T-helper 2 cell treated with Interferon-gamma antibody and Interleukin-4, amounts not matched to agents 5 μg/mL and 100 μg/mL, for 36 hours (primary cell): ENCODE measurements at regions not wholly inside any gene's neighbourhood (a gene's known extent, or its start where the extent isn't known, plus 50 kb on each side); places are given as distances from the start of the nearest gene placed in this dataset.
"Not testable (repeated sequence)": the region's sequence is repeated elsewhere in the genome, so short reads cannot be mapped to it uniquely, and the experiment has no call there.

Experiments
- DNase-seq: peaks from one replicate; pipeline ENCODE4 v3.0.0; 2021; ENCODE audit warnings: low spot score
- H3K27ac Mint-ChIP-seq: one replicate; pipeline ENCODE4 v1.8.0; 2021; ENCODE audit warnings: mild to moderate bottlenecking, mixed read lengths
- H3K27me3 Mint-ChIP-seq: one replicate; pipeline ENCODE4 v1.8.0; 2021; ENCODE audit warnings: low read depth, mixed read lengths
- H3K36me3 Mint-ChIP-seq: one replicate; pipeline ENCODE4 v1.8.0; 2021; ENCODE audit warnings: low read depth, mixed read lengths
- H3K4me1 Mint-ChIP-seq: one replicate; pipeline ENCODE4 v1.8.0; 2021; ENCODE audit warnings: low read depth, mixed read lengths
- H3K4me3 Mint-ChIP-seq: one replicate; pipeline ENCODE4 v1.8.0; 2022; ENCODE audit warnings: mild to moderate bottlenecking, moderate library complexity, mixed read lengths
- H3K9me3 Mint-ChIP-seq: one replicate; pipeline ENCODE4 v1.8.0; 2021; ENCODE audit warnings: mixed read lengths

- Mint-ChIP-seq H3K36me3 (peaks cover 21% of the 10 kb centered on the region), H3K27ac (peak overlapping the region; percentile 52)
- not testable (repeated sequence) for H3K9me3 Mint-ChIP-seq, H3K4me1 Mint-ChIP-seq, DNase-seq, H3K27me3 Mint-ChIP-seq, H3K4me3 Mint-ChIP-seq
Observed at GRCh38 chr17:64800987-64801386, 118.3 kb downstream of the LRRC37A3 start.

DNA sequence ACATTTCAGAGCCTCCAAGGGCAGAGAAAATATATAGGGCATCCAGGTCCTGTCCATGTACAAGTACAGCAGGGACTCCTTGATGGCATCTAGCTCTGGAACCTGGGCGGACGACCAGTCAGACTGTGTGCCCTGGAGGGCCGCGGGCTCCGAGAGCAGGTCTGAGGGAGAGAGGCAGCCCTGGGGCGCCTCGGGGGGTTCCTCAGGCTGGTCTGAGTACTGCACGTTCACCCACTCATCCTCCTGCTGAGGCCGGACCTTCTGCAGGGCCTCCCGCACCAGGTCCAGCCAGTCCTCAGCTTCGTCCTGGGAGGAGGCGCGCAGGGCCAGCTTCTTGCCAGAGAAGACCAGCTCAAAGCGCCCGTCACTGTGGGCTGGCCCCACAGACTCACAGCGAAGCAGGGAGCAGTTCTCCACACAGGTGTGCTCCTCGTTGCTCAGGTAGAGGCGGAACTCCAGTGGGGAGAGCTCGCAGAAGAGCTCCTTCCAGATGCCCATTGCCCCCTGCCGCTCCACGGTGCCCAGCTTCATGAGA, 118.8 kb downstream of the LRRC37A3 start:
- not testable (repeated sequence) for H3K4me3 Mint-ChIP-seq, H3K4me1 Mint-ChIP-seq, H3K27ac Mint-ChIP-seq, H3K27me3 Mint-ChIP-seq, DNase-seq, H3K9me3 Mint-ChIP-seq
- H3K36me3 Mint-ChIP-seq: peaks cover 22% of the 10 kb centered on the region

GRCh38 chr17:64799543-64800188, 119.6 kb downstream of the LRRC37A3 start:
- Mint-ChIP-seq H3K36me3 (peaks cover 26% of the 10 kb centered on the region), H3K4me1 (peaks cover 12% of the 10 kb centered on the region), H3K27ac (peak overlapping the region; percentile 26)
- H3K27me3 Mint-ChIP-seq, H3K4me3 Mint-ChIP-seq, DNase-seq, H3K9me3 Mint-ChIP-seq: not testable (repeated sequence)

DNA sequence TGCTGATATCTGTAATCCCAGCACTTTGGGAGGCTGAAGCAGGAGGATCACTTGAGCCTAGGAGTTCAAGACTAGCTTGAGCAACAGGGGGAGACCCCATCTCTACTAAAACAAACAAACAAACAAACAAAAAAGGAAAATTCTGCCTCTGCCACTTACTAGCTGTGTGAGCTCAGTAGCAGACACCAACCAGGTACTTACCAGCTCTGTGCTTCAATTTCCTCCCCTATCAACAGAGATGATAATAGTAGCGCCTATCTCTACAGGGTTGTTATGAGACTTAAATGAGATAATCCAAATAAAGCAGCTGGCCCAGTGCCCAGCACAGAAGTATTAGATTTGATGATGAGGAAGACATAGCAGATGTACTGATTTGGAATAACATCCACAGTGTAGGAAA, 120.3 kb downstream of the LRRC37A3 start:
- not testable (repeated sequence) for H3K27ac Mint-ChIP-seq
- H3K36me3 Mint-ChIP-seq: peaks cover 26% of the 10 kb centered on the region

DNA sequence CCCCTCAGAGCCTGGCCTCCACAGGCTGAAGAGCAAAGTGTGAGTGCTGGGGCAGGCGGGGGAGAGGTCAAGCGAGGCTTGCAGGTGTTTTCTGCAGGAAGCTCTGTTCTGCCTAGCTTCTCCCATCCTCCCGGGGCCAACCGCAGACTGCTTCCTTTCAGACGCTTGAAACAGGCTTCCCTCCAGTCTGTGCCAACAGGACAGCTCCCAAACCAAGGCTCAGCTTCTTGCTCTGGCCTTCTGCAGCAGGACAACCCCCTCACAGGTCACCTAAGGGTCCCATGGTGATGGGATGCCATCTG, 120.8 kb downstream of the LRRC37A3 start:
- DNase-seq, H3K9me3 Mint-ChIP-seq, H3K27ac Mint-ChIP-seq, H3K27me3 Mint-ChIP-seq, H3K4me3 Mint-ChIP-seq: not testable (repeated sequence)
- H3K36me3 Mint-ChIP-seq: peaks cover 26% of the 10 kb centered on the region
- H3K4me1 Mint-ChIP-seq: peaks cover 12% of the 10 kb centered on the region

More for the DNA sequence above, 120.3 kb downstream of the LRRC37A3 start:
- not testable (repeated sequence) for DNase-seq, H3K9me3 Mint-ChIP-seq, H3K4me3 Mint-ChIP-seq, H3K27me3 Mint-ChIP-seq
- peaks cover 12% of the 10 kb centered on the region for H3K4me1 Mint-ChIP-seq

- DNase-seq, H3K4me3 Mint-ChIP-seq, H3K27me3 Mint-ChIP-seq, H3K27ac Mint-ChIP-seq, H3K9me3 Mint-ChIP-seq: not testable (repeated sequence)
- peaks cover 16% of the 10 kb centered on the region for H3K4me1 Mint-ChIP-seq
- H3K36me3 Mint-ChIP-seq: peaks cover 22% of the 10 kb centered on the region
Observed at GRCh38 chr17:64797746-64798488, 121.4 kb downstream of the LRRC37A3 start.

DNA sequence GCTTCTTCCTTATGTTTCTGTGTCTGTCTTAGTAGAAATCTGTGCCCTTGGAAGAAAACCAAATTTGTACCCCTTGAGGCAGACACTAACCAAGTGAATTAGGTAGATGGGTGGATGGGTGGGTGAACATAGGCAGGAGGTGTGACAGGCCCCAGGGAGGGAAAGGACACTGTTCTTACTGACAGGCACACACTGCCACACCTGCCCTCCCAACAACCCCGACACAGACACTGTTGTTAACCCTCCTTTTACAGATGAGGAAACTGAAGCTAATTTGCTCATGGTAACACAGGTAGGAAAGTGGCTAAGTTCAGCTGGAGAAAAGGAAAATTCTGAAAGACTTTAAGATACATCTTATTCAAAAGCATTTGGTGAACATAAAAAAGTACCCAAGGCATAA, 123.9 kb downstream of the LRRC37A3 start:
- H3K27ac Mint-ChIP-seq, H3K9me3 Mint-ChIP-seq, DNase-seq, H3K4me3 Mint-ChIP-seq, H3K27me3 Mint-ChIP-seq: not testable (repeated sequence)
- Mint-ChIP-seq H3K4me1 (peaks cover 24% of the 10 kb centered on the region), H3K36me3 (peaks cover 20% of the 10 kb centered on the region)

GRCh38 chr17:64794548-64795274, 124.6 kb downstream of the LRRC37A3 start:
- peaks cover 24% of the 10 kb centered on the region for H3K4me1 Mint-ChIP-seq
- H3K4me3 Mint-ChIP-seq, H3K27me3 Mint-ChIP-seq, H3K9me3 Mint-ChIP-seq, DNase-seq: not testable (repeated sequence)
- H3K36me3 Mint-ChIP-seq: peaks cover 20% of the 10 kb centered on the region
- H3K27ac Mint-ChIP-seq: peak overlapping the region; percentile 36

DNA sequence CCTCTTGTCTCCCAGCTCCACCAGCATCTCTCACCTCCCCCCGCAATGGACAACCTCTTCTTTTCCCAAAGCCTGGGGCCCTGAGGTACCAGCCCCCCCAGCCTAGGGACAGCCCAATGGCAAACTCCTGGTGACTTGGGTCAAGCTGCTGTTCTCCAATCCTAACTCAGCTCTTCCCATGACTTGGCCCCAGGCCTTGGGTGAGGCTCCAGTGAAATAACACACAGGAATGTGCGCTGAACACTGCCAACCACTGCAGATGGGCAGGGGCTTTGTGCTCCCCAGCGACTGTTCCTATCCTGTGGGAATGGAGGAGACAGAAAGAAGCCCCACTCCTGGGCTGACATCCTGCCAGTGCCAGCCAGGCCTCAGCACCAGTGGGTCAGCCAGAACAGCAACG, 125.2 kb downstream of the LRRC37A3 start:
- H3K4me3 Mint-ChIP-seq, H3K27me3 Mint-ChIP-seq, H3K9me3 Mint-ChIP-seq, DNase-seq, H3K27ac Mint-ChIP-seq: not testable (repeated sequence)
- peaks cover 21% of the 10 kb centered on the region for H3K4me1 Mint-ChIP-seq
- H3K36me3 Mint-ChIP-seq: peaks cover 18% of the 10 kb centered on the region

DNA sequence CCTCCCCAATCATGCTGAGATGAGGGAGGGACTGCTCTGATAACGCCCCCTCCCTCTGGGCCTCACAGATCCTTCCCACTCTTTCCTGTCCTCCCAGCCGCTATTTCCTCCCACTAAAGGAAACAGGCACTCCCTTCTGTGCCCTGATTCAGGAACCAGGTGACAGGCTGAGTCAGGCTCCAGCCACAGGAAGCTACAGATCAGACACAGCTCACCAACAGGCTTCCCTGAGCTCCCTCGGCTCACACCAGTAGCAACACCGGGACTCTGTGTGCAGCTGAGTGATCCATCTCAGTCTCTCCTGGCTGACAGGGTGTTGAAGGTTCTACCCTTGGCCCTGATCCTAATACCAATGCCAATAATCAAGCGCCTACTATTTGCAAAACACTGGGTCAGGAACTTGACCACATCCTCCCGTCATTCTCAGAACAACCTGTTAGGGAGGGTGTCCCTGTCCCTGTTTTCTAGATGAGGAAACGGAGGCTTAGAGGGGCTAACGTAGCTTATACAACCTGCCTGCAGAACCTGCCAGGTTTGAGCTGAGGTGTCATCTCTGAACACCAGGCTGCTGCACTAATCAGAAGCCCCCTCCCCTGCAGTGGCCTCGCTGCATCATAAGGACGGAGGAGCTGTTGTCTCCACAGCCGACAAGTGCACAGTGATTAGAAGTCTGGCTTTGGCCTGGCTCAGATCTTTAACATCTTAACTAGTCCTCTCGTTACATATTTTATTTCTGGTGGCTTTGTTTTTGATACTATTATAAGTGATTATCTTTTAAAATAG, 126.3 kb downstream of the LRRC37A3 start:
- not testable (repeated sequence) for H3K27me3 Mint-ChIP-seq
- peak; percentile 54 for DNase-seq
- H3K36me3 Mint-ChIP-seq: peaks cover 18% of the 10 kb centered on the region

GRCh38 chr17:64792276-64792675, 127.0 kb downstream of the LRRC37A3 start:
- H3K9me3 Mint-ChIP-seq, H3K4me3 Mint-ChIP-seq, H3K27me3 Mint-ChIP-seq, H3K27ac Mint-ChIP-seq, DNase-seq: not testable (repeated sequence)
- Mint-ChIP-seq H3K4me1 (peaks cover 19% of the 10 kb centered on the region), H3K36me3 (peaks cover 19% of the 10 kb centered on the region)

More for the DNA sequence above, 126.3 kb downstream of the LRRC37A3 start:
- Mint-ChIP-seq H3K4me3 (peak overlapping the region; percentile 22), H3K4me1 (peaks cover 19% of the 10 kb centered on the region), H3K27ac (peak overlapping the region; percentile 37)
- not testable (repeated sequence) for H3K9me3 Mint-ChIP-seq

DNA sequence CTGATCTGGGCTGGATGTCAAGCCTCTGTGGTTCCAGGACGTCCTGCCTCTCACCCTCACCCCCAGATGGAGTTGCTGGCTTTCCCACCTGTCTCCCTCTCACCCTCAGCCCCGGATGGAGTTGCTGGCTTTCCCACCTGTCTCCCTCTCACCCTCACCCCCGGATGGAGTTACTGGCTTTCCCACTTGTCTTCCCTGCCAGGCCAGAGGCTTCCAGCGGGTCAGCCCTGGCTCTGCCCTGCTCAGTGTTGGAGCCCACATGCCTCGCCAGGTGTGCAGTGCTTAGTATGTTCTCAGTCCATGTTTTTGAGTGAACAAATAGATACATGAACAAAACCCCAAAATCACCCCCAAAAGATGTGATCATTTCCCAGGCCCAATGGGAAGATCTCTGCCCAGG, 127.6 kb downstream of the LRRC37A3 start:
- not testable (repeated sequence) for H3K27me3 Mint-ChIP-seq, H3K27ac Mint-ChIP-seq, DNase-seq, H3K4me3 Mint-ChIP-seq, H3K9me3 Mint-ChIP-seq
- Mint-ChIP-seq H3K36me3 (peaks cover 20% of the 10 kb centered on the region), H3K4me1 (peaks cover 19% of the 10 kb centered on the region)

DNA sequence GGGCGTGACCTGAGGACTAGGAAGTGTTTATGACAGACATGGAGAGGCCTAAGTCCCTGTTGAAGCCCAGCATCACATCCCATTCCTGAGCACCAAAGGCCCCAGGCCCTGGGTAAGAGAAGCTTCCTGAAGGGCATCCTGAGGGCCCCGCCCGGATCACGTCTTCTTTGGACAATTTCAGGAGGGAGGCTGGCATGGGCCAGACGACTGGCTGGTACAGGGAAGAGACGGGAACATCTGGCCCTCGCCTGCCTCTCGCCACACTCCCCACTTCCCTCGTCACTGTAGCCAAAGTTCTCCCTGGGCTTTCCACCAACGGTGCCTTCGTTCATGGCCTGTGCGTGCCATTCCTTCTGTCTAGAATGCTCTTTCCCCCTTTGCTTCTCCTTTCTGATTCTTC, 128.1 kb downstream of the LRRC37A3 start:
- not testable (repeated sequence) for H3K27ac Mint-ChIP-seq

More for the DNA sequence above, 128.1 kb downstream of the LRRC37A3 start:
- not testable (repeated sequence) for DNase-seq, H3K27me3 Mint-ChIP-seq, H3K9me3 Mint-ChIP-seq, H3K4me3 Mint-ChIP-seq
- H3K36me3 Mint-ChIP-seq: peaks cover 17% of the 10 kb centered on the region
- H3K4me1 Mint-ChIP-seq: peaks cover 19% of the 10 kb centered on the region
